T-cell (primary cell): ENCODE measurements at regions not wholly inside any gene's neighbourhood (a gene's known extent, or its start where the extent isn't known, plus 50 kb on each side); places are given as distances from the start of the nearest gene placed in this dataset.
A peak's percentile ranks its signal among the peaks of the same experiment; 100 is the strongest.
"Not testable (repeated sequence)": the region's sequence is repeated elsewhere in the genome, so short reads cannot be mapped to it uniquely, and the experiment has no call there.

Source experiments
- ATAC-seq, 4 experiments: fragments of 200-7000 bp in 3 of 4; fragments of 150-1000 bp in 1 of 4; cut with Tn5 transposase; replicated peaks in 1 of 4; 1 replicate in 3 of 4; 2 replicates in 1 of 4; pipeline ENCODE4 v1.10.0; 2021; ENCODE audit warnings: moderate library complexity in 3 of 4, mild to moderate bottlenecking in 2 of 4, moderate number of reproducible peaks in 1 of 4
- CTCF ChIA-PET, 2 donors: fragments of 300-600 bp; sonication (Branson Sonifier 250); formaldehyde crosslinking; loops; one replicate each; lab custom pipeline; 2022; ENCODE audit warnings: antibody characterized with exemption in 2 of 2; lab: Charles Lee
- POLR2A ChIA-PET, 2 donors: fragments of 300-600 bp; sonication (Branson Sonifier 250); formaldehyde crosslinking; loops; one replicate each; lab custom pipeline; 2022; ENCODE audit warnings: antibody characterized with exemption in 2 of 2; lab: Charles Lee
- DNase-seq, 35 experiments: peaks; one replicate each; pipeline versions ENCODE4 v3.0.0 to v3.0.0-alpha.2; 2013 to 2023
- H3K27ac ChIP-seq: one replicate; pipeline ENCODE4 v1.5.1; 2013; ENCODE audit warnings: low read length
- H3K27me3 ChIP-seq, 2 experiments: replicated peaks in 1 of 2; 1 replicate in 1 of 2; 2 replicates in 1 of 2; pipeline versions ENCODE4 v1.6.1 to v1.7.0; 2013; ENCODE audit warnings: low read length in 1 of 2, mixed read lengths in 1 of 2; ENCODE audit not compliant: control insufficient read depth in 2 of 2, insufficient read depth in 2 of 2; ENCODE audit errors: extremely low read depth in 1 of 2
- H3K36me3 ChIP-seq, 2 donors: 1 replicate in 1 of 2; 2 replicates in 1 of 2; pipeline versions ENCODE4 v1.6.1 to v1.7.0; 2013; ENCODE audit warnings: low read length in 1 of 2; ENCODE audit not compliant: control insufficient read depth in 2 of 2, insufficient read depth in 1 of 2; ENCODE audit errors: extremely low read depth in 1 of 2
- H3K4me1 ChIP-seq, 2 experiments: 1 replicate in 1 of 2; 2 replicates in 1 of 2; pipeline versions ENCODE4 v1.6.1 to v1.7.0; 2013; ENCODE audit warnings: low read length in 2 of 2, mixed read lengths in 1 of 2; ENCODE audit not compliant: insufficient read depth in 2 of 2, control insufficient read depth in 1 of 2; ENCODE audit errors: extremely low read depth in 1 of 2
- H3K4me3 ChIP-seq, 2 donors: 1 replicate in 1 of 2; 2 replicates in 1 of 2; pipeline versions ENCODE4 v1.5.1 to v1.7.0; 2013; ENCODE audit warnings: mild to moderate bottlenecking in 2 of 2, low read length in 1 of 2, moderate library complexity in 1 of 2; ENCODE audit not compliant: control insufficient read depth in 1 of 2; ENCODE audit errors: extremely low read depth in 1 of 2
- H3K9me3 ChIP-seq: 2 replicates; pipeline ENCODE4 v1.7.0; 2013
- H3K27ac Mint-ChIP-seq, 2 donors: one replicate each; pipeline ENCODE4 v1.8.0; 2020 to 2021; ENCODE audit warnings: mild to moderate bottlenecking in 2 of 2, mixed read lengths in 2 of 2
- H3K27me3 Mint-ChIP-seq, 2 donors: one replicate each; pipeline ENCODE4 v1.8.0; 2021 to 2022; ENCODE audit warnings: mixed read lengths in 2 of 2
- H3K36me3 Mint-ChIP-seq: one replicate; pipeline ENCODE4 v1.8.0; 2021; ENCODE audit warnings: mixed read lengths
- H3K4me1 Mint-ChIP-seq, 3 donors: one replicate each; pipeline ENCODE4 v1.8.0; 2020 to 2022; ENCODE audit warnings: mixed read lengths in 3 of 3, mild to moderate bottlenecking in 1 of 3
- H3K4me3 Mint-ChIP-seq, 3 donors: one replicate each; pipeline ENCODE4 v1.8.0; 2020 to 2022; ENCODE audit warnings: mild to moderate bottlenecking in 3 of 3, mixed read lengths in 3 of 3, moderate library complexity in 3 of 3
- H3K9me3 Mint-ChIP-seq, 3 donors: one replicate each; pipeline ENCODE4 v1.8.0; 2020 to 2022; ENCODE audit warnings: mixed read lengths in 3 of 3
- WGBS: methylation state at CpG from one replicate; pipeline ENCODE4 v1.1.5; 2013; ENCODE audit warnings: missing lambda C conversion rate; ENCODE audit not compliant: insufficient coverage; 5-methylcytosine and 5-hydroxymethylcytosine counted together

DNA sequence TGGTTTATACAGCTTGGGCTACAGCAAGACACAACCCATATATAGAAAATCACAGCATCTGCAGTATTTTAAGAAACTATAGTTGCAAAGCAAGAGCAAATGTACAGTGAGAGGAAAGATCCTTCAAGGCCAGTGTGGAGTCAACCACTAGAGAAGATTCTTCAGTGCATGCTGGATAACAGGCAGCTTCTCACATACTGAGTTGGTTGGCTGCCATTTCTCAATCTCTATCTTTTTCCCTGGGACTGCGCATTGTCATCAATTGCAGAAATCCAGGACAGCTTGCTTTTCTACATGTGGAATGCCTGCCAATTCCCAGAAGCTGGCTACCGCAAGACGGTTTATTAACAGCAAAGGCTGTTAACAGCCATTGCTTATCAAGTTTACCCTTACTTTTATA is 646.5 kb downstream of the CDY1 start:
- H3K27me3 Mint-ChIP-seq, H3K4me3 ChIP-seq, H3K27me3 ChIP-seq, H3K27ac Mint-ChIP-seq, H3K4me3 Mint-ChIP-seq, H3K9me3 Mint-ChIP-seq, H3K36me3 ChIP-seq, DNase-seq, POLR2A ChIA-PET, CTCF ChIA-PET, H3K4me1 ChIP-seq, H3K9me3 ChIP-seq, H3K4me1 Mint-ChIP-seq, H3K36me3 Mint-ChIP-seq, H3K27ac ChIP-seq, ATAC-seq: not testable (repeated sequence)
- WGBS = no CpG with 5 or more reads among the region's 3 CpGs

DNA sequence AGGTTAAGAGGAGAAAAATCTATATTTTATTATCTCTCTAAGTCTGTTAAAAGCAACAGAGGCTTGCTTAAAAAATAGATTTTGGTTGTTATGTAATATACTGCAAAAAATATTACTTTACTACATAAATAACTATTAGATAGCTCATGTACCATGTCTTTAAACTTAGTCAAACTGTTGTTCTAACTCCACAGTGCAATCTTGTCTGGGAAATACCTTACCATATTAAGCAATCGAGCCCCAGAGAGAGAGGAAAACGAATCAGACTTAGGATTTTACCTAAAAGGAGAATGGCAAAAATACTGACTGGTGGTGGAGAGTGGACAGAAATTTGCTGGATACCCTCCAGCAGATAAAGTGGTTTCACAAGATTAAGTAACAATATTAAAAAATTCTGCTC is 647.0 kb downstream of the CDY1 start:
- H3K27ac ChIP-seq, H3K4me3 ChIP-seq, H3K36me3 Mint-ChIP-seq, H3K4me3 Mint-ChIP-seq, ATAC-seq, POLR2A ChIA-PET, H3K36me3 ChIP-seq, H3K9me3 Mint-ChIP-seq, H3K9me3 ChIP-seq, CTCF ChIA-PET, DNase-seq, H3K4me1 Mint-ChIP-seq, H3K27me3 ChIP-seq, H3K27ac Mint-ChIP-seq, H3K27me3 Mint-ChIP-seq, H3K4me1 ChIP-seq: not testable (repeated sequence)
- no CpG with 5 or more reads among the region's 2 CpGs for WGBS

DNA sequence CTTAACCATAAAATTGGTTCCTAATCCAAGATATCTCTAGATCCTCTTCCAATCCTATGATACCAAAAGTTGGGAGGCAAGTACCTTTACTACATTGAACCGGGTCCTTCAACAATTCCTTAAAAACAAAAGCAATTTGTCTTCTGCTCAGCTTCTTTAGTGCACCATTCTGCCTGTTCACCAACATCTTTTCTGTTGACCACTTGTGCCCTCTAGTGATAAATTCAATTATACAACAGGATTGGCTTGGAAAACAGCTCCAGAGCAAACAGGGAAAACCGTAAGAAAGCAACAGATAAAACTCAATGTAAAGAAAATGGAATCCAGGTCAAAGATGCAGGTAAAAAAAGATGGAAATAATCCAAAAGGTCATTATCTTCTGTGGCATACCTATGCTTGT is 651.2 kb downstream of the CDY1 start:
- H3K27ac ChIP-seq, H3K27me3 ChIP-seq, H3K27me3 Mint-ChIP-seq, H3K9me3 ChIP-seq, H3K4me1 ChIP-seq, H3K4me3 Mint-ChIP-seq, DNase-seq, H3K27ac Mint-ChIP-seq, ATAC-seq, H3K36me3 Mint-ChIP-seq, POLR2A ChIA-PET, H3K9me3 Mint-ChIP-seq, H3K4me3 ChIP-seq, H3K4me1 Mint-ChIP-seq, H3K36me3 ChIP-seq, CTCF ChIA-PET: not testable (repeated sequence)
- WGBS = no CpG with 5 or more reads among the region's 2 CpGs

DNA sequence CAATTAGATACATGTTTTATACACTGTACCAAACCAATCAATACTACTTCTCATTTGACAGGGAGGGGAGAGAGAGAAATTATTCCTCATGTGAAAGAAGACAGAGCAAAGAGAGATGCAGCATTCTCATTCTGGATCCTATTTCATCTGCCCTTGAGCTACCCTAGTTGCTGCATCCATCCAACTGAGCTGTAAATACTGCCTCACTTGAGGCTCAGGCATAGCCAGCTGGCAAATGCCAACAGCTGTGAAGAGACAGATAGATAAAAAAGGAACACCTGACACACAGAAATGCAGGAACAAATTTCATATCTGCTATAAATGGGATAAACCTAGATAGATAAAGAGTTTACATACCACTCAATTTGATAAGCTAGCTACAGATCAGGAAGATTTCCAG is 684.1 kb downstream of the CDY1 start:
- H3K4me3 Mint-ChIP-seq, H3K4me1 Mint-ChIP-seq, H3K27ac ChIP-seq, POLR2A ChIA-PET, H3K9me3 ChIP-seq, H3K27me3 Mint-ChIP-seq, H3K9me3 Mint-ChIP-seq, H3K4me1 ChIP-seq, H3K36me3 ChIP-seq, H3K36me3 Mint-ChIP-seq, H3K4me3 ChIP-seq, ATAC-seq, DNase-seq, H3K27me3 ChIP-seq, CTCF ChIA-PET, H3K27ac Mint-ChIP-seq: not testable (repeated sequence)

GRCh38 chrY:26306630-26307385 is 684.9 kb downstream of the CDY1 start:
- ATAC-seq, H3K4me1 ChIP-seq, H3K4me3 ChIP-seq, DNase-seq, H3K9me3 ChIP-seq, H3K36me3 Mint-ChIP-seq, H3K36me3 ChIP-seq, CTCF ChIA-PET, H3K27me3 Mint-ChIP-seq, POLR2A ChIA-PET, H3K27ac ChIP-seq, H3K4me3 Mint-ChIP-seq, H3K4me1 Mint-ChIP-seq, H3K9me3 Mint-ChIP-seq, H3K27me3 ChIP-seq, H3K27ac Mint-ChIP-seq: not testable (repeated sequence)
- no CpG with 5 or more reads among the region's 1 CpG for WGBS

GRCh38 chrY:26308308-26308707 is 686.4 kb downstream of the CDY1 start:
- H3K9me3 ChIP-seq, H3K36me3 Mint-ChIP-seq, H3K4me3 ChIP-seq, H3K36me3 ChIP-seq, ATAC-seq, POLR2A ChIA-PET, CTCF ChIA-PET, H3K27me3 ChIP-seq, H3K4me1 Mint-ChIP-seq, H3K27ac Mint-ChIP-seq, H3K9me3 Mint-ChIP-seq, H3K27me3 Mint-ChIP-seq, H3K4me3 Mint-ChIP-seq, H3K4me1 ChIP-seq, DNase-seq, H3K27ac ChIP-seq: not testable (repeated sequence)

GRCh38 chrY:26315065-26315464 is 693.1 kb downstream of the CDY1 start:
- H3K4me3 ChIP-seq, H3K9me3 Mint-ChIP-seq, H3K27ac Mint-ChIP-seq, H3K27me3 Mint-ChIP-seq, H3K27me3 ChIP-seq, H3K4me1 Mint-ChIP-seq, ATAC-seq, CTCF ChIA-PET, H3K36me3 ChIP-seq, H3K9me3 ChIP-seq, H3K27ac ChIP-seq, H3K36me3 Mint-ChIP-seq, H3K4me3 Mint-ChIP-seq, POLR2A ChIA-PET, H3K4me1 ChIP-seq: not testable (repeated sequence)
- peak in 1 of 35 experiments; percentile 45 for DNase-seq
- no CpG with 5 or more reads among the region's 2 CpGs for WGBS
